LNCAP (cell line): ENCODE measurements at regions not wholly inside any gene's neighbourhood (a gene's known extent, or its start where the extent isn't known, plus 50 kb on each side); places are given as distances from the start of the nearest gene placed in this dataset.

Source experiments
- TF ChIP-seq, protein P1 (sequence below): fragments of 450-650 bp; IDR thresholded peaks from 2 replicates; pipeline ENCODE4 v1.5.1; 2017; ENCODE audit warnings: mild to moderate bottlenecking

GRCh38 chr3:36077320-36077719 lies 303.0 kb upstream of the STAC start:
- TF ChIP-seq, protein P1, sequence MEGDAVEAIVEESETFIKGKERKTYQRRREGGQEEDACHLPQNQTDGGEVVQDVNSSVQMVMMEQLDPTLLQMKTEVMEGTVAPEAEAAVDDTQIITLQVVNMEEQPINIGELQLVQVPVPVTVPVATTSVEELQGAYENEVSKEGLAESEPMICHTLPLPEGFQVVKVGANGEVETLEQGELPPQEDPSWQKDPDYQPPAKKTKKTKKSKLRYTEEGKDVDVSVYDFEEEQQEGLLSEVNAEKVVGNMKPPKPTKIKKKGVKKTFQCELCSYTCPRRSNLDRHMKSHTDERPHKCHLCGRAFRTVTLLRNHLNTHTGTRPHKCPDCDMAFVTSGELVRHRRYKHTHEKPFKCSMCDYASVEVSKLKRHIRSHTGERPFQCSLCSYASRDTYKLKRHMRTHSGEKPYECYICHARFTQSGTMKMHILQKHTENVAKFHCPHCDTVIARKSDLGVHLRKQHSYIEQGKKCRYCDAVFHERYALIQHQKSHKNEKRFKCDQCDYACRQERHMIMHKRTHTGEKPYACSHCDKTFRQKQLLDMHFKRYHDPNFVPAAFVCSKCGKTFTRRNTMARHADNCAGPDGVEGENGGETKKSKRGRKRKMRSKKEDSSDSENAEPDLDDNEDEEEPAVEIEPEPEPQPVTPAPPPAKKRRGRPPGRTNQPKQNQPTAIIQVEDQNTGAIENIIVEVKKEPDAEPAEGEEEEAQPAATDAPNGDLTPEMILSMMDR, result no peak

GRCh38 chr3:36095238-36095637 lies 285.1 kb upstream of the STAC start:
- TF ChIP-seq, protein P1, result no peak

GRCh38 chr3:36097209-36097608 lies 283.1 kb upstream of the STAC start:
- TF ChIP-seq, protein P1, result no peak

- TF ChIP-seq, protein P1, result no peak
Measured at GRCh38 chr3:36114353-36114752, 266.0 kb upstream of the STAC start.

- TF ChIP-seq, protein P1, result peak; percentile 87
Measured at GRCh38 chr3:36124118-36124796, 256.0 kb upstream of the STAC start.

DNA sequence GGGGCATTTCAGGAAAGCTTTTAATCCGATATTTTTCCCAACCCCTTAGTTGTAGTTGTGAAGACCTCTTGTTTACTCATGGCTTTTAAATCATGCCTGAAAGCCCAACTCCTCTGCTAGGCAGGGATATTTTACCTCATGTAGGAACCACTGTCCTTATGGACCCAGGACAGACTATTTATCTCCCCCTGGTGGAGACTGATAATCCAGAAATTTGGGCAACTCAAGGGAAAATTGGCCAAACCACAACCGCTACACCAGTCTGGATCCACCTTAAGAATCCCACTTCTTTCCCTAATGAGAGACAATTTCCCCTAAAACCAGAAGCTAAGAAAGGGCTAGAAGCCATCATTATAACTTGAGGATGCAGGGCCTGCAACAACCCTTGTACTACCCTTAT lies 248.1 kb upstream of the STAC start:
- TF ChIP-seq, protein P1, result peak; percentile 29; the same call in 1 of the 2 replicates

GRCh38 chr3:36135863-36136262 lies 244.4 kb upstream of the STAC start:
- TF ChIP-seq, protein P1, result no peak

DNA sequence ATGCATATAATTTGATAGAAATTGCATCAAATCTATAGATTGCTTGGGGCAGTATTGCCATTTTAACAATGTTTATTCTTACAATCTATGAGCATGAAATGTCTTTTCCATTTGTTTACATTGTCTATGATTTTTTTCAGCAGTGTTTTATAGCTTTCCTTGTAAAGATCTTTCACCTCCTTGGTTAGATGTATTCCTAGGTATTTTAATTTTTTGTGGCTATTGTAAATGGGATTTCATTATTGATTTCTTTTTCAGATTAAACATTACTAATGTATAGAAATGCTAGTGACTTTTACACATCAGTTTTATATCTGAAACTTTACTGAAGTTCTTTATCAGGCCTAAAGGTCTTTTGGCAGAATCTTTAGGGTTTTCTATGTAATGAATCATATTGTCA lies 237.6 kb upstream of the STAC start:
- TF ChIP-seq, protein P1, result no peak
